Renal cortex interstitium (tissue), 11 donors: ENCODE measurements at regions not wholly inside any gene's neighbourhood (a gene's known extent, or its start where the extent isn't known, plus 50 kb on each side); places are given as distances from the start of the nearest gene placed in this dataset.
"Not testable (repeated sequence)": the region's sequence is repeated elsewhere in the genome, so short reads cannot be mapped to it uniquely, and the experiment has no call there.

Source experiments
- DNase-seq, 11 donors: peaks; one replicate each; pipeline ENCODE4 v3.0.0-alpha.2; 2013; ENCODE audit warnings: low read depth in 9 of 11, low spot score in 4 of 11; ENCODE audit errors: extremely low read depth in 1 of 11

DNA sequence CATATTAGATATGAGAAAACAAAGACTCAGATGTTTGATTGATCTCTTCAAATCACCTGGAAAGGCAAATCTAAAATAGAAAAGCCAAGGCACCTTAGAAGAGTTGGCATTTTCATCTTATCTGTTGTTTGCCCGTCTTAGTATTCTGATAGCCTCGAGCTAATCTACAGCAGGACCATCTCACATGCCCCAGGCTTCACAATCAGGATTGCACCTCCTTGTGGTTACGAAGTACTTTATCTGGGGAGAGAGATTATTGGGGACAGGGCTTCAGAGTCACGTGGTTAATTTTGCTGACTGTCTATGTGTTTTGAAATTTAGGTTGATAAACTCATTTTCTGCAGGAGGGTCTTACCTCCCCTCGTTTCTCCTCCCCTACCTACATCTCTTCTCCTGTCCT lies 313.1 kb upstream of the ANXA10 start:
- no peak for DNase-seq

DNA sequence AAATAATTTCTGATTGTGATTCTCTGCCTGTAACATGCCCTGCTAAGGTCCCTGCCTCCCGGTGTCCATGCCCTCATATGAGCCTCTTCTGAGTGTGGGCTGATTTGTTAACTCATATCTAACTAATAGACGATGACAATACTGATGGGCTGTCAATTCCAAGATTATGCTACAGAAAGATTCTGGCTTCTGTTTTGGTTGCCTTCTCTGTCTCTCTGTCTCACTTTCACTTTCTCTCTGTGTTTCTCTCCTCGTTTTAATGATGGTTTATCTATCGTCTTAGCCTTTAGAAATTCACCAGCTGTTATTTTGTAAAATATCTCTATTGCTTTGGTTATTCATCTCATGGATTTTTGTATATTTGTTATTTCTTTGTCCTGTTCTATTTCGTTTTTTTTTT lies 312.5 kb upstream of the ANXA10 start:
- DNase-seq = no peak

DNA sequence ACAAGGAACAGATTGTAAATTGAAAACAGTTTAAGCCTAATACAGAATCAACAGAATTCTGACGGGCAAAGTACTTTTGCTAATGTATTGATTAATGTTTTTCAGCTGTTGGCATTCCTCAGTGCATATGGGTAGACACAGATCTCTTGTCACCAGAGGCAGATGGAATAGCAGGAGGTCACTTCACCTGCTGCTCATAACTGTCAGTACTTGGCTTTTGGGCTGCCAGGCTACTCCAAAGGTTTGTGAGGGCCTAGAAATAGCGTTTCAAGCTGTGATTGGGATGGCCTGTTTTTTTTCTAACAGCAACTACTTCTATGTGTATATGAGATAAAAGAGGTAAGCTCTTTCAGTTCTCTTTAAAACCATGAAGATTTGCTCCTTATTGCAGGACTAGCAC lies 307.5 kb upstream of the ANXA10 start:
- DNase-seq = no peak

DNA sequence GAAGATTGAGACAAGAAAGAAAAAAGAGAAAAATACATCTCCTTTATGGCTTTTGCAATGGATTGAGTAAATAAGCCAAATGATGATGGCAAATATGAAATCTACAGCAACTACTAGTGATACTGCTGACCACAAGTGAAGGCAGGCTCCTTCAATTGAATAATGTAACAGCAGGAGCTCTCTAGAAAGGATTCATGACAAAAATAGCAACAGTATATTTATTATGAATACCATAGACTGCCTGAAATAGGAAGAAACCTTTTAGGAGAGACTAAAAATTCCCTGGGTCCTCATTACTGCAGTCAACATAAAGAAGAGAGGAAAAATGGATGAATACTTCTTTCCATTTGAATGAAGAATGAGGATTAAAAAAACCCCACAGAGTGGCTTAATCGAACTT lies 306.8 kb upstream of the ANXA10 start:
- no peak for DNase-seq

DNA sequence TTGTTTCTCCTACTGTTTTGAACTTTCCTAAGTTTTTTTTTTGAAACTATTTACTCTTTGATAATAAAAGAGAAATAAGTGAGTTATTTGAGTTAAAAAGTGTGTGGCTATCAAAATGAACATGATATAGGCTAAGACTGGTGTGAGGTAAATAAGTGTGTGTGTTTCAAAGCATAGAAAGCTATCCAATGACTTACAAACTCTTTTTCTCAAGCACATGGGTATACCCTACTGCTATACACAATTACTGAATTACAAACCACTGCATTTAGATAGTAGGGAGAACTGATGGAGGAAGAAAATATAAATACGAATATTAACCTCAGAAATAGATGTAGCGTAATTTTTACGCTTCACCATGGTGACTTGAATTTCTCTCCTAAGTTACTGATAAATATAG lies 305.8 kb upstream of the ANXA10 start:
- no peak for DNase-seq

DNA sequence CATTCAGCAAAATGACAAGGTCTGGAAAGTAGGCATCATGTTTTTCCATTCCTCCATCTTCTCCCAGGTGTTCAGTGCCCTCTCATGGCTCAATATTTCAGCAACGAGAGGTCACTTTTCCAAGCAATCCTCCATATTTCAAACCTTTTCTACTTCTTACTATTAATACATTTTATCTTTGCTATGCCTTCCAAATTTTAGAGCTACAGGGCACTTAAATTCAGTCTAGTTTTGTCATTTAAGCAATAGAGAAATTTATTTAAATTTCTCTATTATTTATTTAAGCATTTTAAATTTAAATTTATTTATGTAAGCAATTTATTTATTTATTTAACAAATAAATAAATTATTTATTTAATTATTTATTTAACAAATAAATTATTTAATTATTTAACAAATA lies 305.1 kb upstream of the ANXA10 start:
- DNase-seq = no peak

DNA sequence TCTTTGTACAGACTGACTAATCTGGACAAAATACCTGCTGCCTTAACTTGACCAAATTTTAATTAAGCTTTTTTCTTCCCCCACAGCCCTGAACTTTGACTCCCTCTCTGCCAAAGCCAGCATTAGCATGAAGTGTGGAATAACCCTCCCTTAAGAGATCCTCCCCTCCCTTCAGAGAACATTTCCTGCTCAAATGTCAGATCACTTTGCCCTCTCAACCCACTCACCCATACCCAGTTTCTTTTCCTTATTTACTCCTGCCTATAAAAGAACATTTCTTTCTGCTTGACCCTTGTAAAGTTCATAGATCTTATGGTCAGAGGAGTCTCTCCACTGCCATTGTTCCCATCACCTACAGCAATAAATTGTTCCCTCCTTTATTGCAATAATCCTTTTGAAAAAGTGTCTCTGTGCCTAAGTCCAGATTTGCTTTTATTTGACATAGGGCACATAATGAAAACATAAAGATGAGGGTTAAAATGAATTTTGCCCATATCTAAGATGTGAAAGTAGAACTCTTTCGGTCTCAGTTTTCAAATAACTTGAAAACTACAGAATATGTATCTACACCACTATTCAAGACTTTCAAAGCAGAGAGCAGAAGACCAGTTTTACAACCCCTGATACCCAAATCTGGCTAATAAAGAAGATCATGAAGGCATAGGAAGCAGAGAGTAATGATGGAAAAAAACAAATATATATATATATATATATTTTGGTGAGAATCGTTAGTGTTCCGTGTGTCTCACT lies 289.7 kb upstream of the ANXA10 start:
- DNase-seq = peak in 1 of 11 donors; percentile 18

DNA sequence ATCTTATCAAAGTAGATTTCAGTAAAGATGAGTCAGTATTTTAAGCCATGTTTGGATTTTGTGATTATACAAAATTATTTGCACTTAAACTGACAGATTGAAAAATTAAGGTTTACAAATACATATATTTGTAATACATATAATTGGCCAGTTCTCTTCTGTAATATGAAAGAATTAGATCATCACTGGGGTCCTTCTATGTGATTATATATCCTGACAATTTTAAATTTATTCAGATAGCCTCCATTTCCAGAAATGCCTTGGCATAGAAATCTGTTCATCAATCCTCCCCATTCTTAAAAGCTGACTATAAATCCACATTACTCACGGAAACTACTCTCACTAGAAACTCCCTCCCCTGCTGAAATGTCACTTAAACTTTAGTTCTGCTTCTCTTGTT lies 280.4 kb upstream of the ANXA10 start:
- no peak for DNase-seq

DNA sequence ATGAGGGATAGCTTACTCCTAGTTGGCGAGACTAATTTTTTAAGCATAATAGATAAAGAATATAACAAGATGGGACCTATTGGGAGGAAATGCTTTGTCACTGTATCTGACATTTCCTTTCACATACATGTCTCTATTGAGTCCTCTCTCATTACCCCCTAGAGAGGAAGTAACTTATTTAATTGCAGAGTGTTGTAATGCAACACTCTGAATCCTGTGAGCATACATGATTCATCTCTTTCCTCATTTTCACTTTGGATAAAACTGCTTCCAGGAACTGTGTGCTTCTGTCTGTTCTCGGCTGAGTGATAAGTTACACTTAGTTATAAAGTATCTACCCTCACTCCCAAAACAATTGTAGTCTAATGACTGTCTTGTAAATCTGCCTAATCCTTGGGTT lies 266.1 kb upstream of the ANXA10 start:
- DNase-seq = no peak

DNA sequence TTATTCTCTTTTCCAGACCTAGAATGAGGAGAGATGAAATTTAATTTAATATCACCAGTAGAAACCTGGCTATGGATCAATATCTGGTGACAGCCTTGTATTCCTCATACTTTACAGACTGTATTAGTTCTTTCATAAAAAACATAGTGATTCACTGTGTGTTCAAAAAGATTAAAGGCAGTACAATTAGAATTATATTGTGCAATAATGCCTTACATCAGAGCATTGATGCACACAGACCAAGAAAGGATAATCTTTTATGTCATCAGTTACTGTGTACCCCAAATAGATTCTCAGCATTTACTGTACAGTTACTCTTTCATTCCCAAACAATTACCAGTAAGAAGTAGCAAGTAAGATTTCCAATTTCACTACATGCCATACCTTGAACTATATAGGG lies 260.5 kb upstream of the ANXA10 start:
- no peak for DNase-seq

DNA sequence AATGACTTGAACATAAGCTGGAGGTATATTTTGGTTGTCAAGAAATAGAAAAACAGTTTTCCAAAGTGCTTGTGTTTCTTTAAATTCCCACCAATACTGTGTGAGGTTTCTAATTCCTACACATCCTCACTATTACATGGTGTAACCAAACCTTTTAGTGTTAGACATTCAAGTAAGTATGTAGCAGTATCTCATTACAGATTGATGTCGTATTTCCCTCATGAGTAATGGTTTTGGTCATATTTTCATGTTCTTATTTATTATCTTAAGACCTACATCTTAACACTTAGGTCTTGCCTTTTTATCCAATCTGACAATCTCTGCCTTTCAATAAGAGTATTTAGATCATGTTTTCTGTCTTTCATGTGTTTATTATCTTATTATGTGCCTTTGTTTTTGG lies 253.7 kb upstream of the ANXA10 start:
- no peak for DNase-seq

DNA sequence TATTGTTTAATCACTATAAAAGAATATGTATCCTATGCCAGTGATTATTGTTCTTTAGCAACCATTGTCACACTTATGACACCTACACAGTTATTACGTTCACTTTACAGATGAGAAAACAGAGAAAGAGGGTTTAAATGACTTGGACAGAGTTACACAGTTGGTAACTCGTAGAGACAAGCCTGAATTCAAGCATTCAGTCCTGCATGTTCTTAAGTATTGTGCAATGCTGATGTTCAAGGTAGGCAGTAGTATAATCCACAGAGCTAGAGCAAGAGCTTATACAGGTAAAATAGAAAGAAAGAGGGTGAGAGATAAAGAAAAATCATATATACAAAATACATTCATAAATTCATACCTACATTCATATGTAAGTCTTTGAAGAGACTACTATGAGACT lies 249.8 kb upstream of the ANXA10 start:
- DNase-seq = no peak

DNA sequence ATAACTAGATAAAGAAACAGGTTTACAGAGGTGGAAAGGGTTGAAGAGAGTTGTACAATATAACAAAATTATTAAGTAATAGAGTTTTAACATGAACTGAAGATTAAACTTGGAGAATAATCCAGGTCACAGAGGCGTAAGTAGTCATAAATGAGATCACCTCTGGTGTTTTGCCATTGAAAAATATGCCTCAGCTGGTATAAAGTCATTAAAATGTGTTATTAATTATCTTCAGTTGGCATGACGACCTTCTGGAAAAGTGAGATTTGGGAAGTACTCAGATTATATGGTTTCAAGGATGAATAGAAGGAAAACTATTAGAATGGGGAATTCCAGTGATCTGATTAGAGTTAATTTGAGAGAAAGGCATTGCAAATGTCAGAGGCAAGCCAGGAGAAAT lies 237.5 kb upstream of the ANXA10 start:
- DNase-seq = no peak

DNA sequence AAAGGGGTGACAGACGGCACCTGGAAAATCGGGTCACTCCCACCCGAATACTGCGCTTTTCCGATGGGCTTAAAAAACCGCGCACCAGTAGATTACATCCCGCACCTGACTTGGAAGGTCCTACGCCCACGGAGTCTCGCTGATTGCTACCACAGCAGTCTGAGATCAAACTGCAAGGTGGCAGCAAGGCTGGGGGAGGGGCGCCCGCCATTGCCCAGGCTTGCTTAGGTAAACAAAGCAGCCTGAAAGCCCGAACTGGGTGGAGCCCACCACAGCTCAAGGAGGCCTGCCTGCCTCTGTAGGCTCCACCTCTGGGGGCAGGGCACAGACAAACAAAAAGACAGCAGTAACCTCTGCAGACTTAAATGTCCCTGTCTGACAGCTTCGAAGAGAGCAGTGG lies 234.2 kb upstream of the ANXA10 start:
- DNase-seq = not testable (repeated sequence)

DNA sequence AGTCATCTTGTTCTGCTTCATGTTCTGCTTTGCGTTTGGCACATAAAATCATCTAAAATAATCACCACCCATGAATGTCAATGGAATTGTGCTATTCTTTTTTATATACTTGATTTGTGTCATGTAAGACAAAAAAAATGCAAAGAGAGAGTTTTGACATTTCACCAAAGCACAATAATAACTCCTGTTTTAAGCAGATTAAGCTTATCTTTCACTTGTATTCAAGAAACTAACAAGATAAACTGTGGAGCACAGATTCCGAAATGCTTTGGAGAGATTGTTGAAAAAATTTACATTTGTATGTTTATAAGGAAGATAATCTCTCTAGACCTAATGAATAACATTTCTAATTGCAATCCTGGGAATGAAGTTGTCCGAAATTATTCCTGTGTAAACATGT lies 225.1 kb upstream of the ANXA10 start:
- DNase-seq = no peak

DNA sequence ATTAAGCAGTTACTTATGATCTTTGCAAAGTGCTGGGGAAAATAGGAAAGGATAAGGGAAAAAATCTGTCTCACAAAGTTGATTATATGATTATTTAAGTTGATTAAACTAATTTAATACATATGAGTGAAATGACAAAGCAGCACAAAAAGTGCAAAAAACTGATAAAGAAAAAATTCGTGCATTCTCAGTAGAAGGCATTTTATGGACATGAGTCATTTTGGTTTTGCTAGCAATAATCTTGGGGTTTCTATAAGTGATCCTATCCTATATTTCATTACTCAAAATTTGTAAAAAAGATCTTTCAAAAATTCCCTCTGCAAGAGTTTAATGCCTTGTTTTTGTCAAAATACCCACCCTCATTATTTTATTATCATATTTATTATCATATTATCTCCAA lies 224.2 kb upstream of the ANXA10 start:
- no peak for DNase-seq

DNA sequence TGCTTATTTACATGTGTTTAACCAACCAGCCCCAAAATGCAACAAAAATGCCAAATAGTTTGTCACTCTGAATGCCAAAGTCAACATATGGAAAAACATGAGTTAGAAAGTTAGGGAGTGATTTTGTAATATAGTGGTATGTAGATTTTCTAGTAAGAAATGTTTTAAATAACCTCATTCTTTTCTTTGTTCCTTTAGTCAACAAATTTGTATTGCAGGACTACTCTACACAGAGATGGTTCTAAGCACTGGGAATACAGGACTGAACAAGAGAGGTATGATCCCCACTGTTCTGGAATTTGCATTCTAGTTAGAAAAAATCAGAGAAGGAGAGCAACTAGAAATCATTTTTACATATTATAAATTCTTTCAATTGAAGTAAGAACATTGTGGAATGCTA lies 218.8 kb upstream of the ANXA10 start:
- no peak for DNase-seq

DNA sequence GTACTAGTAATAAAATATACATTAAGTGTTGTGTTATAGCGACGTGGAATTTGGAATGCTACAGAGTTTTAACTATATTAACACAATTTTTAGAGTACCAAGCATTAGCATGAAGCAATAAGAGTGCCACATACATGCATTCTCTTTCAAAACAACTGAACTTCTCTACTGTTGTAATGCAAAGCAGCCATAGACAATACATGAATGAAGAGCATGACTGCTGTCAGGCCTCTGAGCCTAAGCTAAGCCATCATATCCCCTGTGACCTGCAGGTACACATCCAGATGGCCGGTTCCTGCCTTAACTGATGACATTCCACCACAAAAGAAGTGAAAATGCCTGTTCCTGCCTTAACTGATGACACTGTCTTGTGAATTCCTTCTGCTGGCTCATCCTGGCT lies 216.2 kb upstream of the ANXA10 start:
- DNase-seq = not testable (repeated sequence)

DNA sequence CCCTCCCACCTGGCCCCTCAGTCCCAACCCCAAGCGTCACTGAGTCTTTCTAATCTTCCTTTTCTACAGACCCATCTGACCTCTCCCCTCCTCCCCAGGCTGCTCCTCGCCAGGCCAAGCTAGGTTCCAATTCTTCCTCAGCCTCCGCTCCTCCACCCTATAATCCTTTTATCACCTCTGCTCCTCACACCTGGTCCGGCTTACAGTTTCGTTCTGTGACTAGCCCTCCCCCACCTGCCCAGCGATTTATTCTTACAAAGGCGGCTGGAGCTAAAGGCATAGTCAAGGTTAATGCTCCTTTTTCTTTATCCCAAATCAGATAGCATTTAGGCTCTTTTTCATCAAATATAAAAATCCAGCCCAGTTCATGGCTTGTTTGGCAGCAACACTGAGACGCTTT lies 214.5 kb upstream of the ANXA10 start:
- DNase-seq = not testable (repeated sequence)

DNA sequence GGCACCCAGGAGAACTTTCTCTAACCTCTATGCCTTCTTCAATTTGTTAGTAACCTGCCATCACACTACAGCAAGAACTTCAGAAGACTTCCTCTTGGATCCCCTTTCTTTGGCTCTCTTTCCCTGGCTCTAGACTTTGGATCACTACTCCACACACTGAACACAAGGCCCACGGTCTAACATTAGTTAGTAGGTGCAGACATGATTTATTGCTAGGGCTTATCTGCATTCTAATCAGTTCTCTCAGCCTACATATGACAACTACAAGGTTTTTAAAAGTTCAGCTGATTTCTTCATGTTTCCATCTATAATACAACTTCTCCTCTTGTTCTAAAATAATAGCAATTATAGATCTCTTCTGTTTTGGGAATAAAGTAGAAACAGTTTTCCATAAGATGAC lies 209.1 kb upstream of the ANXA10 start:
- no peak for DNase-seq

DNA sequence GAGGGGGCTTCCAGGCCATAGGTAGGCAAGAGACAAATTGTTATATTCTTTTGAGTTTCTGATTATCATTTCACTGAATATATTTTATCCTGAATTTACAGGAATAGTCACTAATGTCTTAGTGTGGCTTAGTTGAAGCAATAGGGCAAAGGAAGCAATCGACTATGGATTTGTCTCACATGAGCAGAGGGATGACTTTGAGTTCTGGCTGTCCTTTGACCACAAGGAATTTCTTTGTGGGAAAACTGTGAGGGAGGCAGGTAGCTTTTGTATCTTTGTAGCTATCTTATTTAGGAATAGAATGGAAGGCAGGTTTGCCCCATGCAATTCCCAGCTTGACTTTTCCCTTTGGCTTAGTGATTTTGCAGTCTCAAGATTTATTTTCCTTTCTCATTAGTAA lies 207.3 kb upstream of the ANXA10 start:
- DNase-seq = no peak

DNA sequence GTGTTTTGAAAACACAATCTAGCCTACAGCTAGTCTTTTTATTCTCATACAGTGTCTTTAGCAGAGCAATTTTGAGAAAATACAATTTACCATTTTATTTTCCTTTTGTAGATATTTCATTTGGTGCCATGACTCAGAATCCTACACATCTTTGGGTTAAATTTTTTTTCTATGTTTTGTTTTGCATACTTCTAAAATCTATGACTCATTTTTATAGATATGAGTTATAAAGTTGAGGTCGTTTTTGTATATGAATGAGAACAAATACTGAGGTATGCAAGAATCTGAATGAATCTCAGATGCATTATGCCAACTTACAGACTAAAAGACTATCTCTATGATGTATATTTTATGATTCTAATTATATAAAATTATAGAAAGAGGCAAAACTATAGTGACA lies 206.5 kb upstream of the ANXA10 start:
- no peak for DNase-seq
